Activated gamma-delta T cell (primary cell): ENCODE measurements at regions not wholly inside any gene's neighbourhood (a gene's known extent, or its start where the extent isn't known, plus 50 kb on each side); places are given as distances from the start of the nearest gene placed in this dataset.

ENCODE experiments used
- DNase-seq: peaks from one replicate; lab custom pipeline; 2025; lab: John Stamatoyannopoulos, UW

DNA sequence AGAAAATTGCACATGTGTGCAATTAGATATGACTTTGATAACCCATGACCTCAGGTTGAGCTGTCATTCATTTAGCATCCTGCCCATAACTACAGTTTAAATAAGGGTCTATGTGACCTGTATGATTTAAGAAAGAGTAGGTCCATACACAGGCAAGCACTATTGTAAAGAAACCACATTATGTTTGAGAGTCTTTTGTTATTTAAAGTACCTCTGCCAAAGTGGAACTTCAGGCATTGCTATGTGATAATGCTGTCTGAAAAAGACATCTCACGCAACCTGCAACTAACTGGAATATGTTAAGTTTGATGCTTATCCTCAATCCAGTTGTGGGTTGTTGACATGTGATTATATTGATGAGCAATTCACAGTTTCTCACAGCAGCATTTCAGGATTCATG is 317.0 kb downstream of the TMEM161B start:
- DNase-seq, result no peak

- DNase-seq, result no peak
Observed at GRCh38 chr5:87949676-87950631, 318.7 kb downstream of the TMEM161B start.

DNA sequence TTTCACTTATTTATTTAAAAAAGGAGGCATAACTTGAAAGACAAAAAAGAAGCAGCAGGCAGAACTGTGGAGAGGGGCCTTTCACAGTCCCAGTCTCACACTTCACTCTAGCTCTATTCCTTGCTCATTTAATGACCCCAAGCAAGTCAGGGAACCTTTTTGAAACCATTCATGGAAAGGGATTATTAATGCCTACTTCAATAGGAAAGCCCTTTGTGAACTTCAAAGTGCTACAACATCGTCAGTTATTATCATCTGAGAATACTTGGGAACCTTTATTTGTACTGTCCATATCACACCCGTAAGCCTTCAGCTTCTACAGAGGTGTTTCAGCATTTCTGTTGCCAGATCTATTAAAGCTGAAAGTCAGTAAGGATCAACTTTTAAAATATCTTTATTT is 320.2 kb downstream of the TMEM161B start:
- no peak for DNase-seq

- DNase-seq, result no peak
Observed at GRCh38 chr5:87946271-87946670, 322.4 kb downstream of the TMEM161B start.

DNA sequence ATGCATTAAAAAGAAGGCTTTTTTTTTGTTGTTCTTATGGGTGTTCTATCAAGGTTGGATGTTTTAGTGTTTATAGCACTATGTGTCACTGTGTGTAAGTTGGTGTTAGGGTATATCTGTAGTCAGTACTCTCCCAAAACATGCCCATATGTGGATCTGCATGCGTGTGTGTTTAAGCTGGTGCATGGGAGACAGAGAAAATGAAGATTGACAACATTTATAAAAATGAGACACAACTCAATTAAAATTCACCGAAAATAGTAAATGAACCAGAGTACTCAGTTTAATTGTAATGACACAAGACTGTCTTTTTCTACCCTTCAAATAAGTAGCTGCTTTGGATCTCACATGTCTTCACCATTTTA is 323.4 kb downstream of the TMEM161B start:
- DNase-seq, result no peak

DNA sequence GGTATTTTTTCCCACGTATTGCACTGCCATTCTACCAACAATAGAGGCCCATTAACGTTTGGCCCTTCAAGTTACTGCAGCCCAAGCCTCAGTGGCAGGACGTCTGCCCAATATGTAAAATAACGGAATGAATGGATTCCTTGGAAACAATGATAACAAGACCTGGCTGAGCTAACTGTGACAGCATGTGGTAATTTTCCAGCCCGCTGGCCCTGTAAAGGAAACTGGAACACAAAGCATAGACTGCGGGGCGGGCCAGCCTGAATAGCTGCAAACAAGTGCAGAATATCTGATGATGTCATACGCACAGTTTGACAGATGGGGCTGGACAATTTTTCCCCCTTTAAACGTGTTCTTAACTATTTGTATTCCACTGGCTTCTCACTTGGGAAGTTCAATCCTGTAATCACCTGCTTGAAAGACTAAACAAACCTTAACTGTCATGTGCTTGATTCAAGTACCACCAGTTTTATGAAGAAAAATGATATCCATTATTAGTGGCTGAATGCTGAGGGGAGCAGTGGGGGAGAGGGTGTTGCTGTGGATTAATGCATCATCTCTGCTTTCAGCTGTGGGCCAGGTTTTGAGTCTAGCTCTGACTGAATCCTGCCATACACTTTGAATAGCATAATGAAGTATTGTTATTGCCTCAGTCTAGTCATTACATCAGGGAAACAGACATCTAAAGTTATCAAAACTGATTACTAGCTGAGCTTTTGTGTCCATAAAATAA is 323.9 kb downstream of the TMEM161B start:
- DNase-seq, result no peak

- DNase-seq, result no peak
Observed at GRCh38 chr5:87940775-87941174, 327.9 kb downstream of the TMEM161B start.

GRCh38 chr5:87936667-87937066 is 332.0 kb downstream of the TMEM161B start:
- no peak for DNase-seq

GRCh38 chr5:87924436-87924835 is 344.2 kb downstream of the TMEM161B start:
- no peak for DNase-seq

DNA sequence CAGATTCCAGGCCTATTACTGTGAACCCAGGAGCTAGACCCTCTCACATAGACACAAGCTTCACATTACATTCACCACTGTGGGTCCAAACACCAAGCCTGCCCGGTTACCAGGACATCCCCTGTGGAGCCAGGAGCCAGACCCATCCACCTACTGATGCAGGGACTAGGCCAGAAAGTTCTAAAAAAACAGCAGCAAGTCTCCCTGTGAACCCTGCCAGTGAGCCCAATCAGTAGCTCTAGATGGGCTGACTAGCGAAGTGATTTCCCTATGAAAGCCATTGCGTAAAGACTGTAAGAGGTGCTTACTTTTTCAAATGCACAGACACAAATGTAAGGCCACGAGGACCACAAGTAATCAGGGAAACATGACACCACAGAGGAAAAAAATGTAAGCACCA is 352.3 kb downstream of the TMEM161B start:
- DNase-seq, result no peak

GRCh38 chr5:87912419-87912818 is 356.2 kb downstream of the TMEM161B start:
- no peak for DNase-seq

DNA sequence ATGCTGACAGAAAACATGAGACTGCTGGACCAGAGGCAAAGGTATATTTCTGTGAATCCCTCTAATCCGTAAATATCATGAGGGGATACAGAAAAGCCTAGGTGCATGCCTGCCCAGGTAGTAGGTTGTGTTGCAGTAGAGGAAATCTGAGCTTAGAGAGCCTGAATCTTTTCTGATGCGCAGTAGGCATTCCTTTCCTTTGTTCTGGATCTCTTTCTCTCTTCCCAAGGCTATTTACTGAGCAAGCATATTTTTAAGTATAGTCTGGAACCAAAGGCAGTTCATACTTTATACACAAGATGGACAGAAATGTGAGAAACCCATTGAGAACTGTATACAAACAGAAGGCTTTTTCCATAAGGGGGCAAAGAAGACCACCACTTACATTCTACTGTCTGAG is 359.3 kb downstream of the TMEM161B start:
- no peak for DNase-seq

- no peak for DNase-seq
Observed at GRCh38 chr5:87906962-87907361, 361.7 kb downstream of the TMEM161B start.

GRCh38 chr5:87900419-87900818 is 368.2 kb downstream of the TMEM161B start:
- DNase-seq, result no peak

- no peak for DNase-seq
Observed at GRCh38 chr5:87899721-87900131, 368.9 kb downstream of the TMEM161B start.

- no peak for DNase-seq
Observed at GRCh38 chr5:87899208-87899661, 369.4 kb downstream of the TMEM161B start.

DNA sequence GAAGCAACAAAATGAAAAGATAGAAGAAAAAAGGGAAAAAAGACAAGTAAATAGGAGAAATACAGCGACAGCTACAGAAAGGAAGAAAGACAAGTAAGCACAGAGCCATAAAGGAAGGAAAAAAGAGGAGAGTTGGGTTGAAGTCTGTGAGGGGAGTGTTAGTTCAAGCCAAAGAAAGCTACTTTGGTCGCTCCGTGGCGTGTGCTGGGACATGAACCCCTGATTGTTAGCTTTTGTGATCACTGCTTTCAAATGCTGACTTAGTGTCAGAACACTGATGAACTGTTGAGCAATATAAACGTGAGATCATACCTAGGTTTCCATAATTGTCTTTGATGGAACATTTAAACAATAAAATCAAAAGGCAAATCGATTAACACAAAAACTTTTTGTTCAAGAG is 370.1 kb downstream of the TMEM161B start:
- no peak for DNase-seq

DNA sequence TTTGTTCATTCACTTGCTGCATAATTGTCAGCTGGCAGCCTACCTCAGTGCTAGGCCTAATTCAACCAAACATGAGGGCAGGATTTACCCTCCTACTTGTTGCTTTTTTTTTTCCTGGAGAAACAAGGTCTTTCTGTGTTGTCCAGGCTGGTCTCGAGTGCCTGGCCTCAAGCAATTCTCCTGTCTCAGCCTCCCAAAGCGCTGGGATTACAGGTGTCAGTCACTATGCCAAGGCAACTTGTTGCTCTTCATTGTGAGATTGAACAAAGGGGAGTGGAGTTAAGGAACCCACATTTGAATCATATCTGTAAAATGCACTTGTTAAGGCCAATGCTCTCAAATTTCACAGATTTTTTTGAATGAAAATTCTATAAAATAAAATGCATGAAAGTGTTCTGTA is 380.5 kb downstream of the TMEM161B start:
- DNase-seq, result no peak

- no peak for DNase-seq
Observed at GRCh38 chr5:87887247-87887646, 381.4 kb downstream of the TMEM161B start.

DNA sequence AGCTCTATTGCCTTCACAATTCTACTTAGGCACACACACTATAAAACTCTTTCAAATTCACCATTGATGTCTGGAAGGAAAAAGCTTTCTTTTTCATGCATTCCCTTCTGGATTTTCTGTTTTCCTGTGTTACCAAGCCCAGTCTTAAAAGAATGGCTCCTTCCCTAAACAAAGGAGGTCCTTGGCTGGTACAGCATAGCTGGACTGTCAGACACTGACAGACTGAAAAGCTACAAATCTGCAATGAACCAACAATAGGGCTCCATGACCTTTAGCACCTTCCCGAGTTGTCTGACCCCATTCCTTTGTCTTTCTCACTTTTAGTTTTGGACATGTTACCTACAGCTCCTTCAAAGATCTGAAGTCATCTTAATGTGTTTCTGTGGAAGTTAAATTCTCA is 382.5 kb downstream of the TMEM161B start:
- DNase-seq, result no peak

DNA sequence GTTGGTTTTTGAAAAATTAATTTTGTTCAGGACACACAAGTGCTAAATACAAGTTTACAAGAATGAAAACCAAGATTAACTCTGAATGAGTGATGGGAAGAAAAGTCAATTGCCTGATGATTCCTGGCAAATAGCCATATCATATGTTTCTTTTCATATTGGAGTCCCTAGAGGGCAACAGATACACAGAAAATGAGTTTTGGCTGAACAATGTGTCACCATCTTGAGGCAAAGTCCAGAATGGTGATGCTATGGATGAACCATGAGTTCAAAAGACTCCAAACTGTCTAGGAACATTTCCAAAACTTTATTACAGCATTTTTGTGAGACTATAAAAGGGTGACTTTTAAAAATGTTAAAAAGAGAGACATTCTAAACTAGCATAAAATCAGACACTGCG is 382.9 kb downstream of the TMEM161B start:
- no peak for DNase-seq

DNA sequence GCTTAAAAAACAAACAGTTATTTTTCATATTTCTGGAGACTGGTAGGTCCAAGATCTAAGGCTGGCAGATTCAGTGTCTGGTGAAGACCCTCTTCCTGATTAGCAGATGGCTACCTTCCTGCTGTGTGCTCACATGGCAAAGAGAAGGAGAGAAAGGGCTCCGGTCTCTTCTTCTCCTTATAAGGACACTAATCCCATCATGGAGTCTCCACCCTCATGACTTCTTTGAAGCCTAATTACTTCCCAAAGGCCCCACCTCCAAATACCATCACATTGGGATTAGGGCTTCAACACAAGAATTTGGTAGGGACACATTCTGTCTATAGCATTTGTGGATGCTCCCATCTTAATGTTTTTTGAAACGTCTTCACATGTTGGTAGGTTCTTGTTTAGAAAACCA is 391.1 kb downstream of the TMEM161B start:
- no peak for DNase-seq

DNA sequence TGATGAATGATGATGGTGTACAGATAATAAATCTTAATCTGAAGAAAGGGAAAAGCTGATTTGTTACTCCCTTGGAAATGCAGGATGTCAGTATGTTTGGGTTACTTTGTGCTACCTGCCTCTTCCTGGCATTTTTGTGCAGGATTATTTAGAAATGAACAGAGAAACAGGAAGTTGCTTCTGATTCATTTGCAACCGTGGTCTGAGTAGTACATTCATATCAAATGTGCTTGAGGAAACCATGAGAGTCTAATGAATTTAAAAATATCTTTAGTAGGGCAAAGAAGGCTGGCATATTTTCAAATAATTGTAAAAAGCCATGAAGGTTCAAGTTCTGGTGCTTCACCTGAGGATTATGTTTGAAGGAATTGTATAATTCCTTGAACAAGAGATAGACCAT is 391.6 kb downstream of the TMEM161B start:
- no peak for DNase-seq
